ENCODE measurements at regions not wholly inside any gene's neighbourhood (a gene's known extent, or its start where the extent isn't known, plus 50 kb on each side); places are given as distances from the start of the nearest gene placed in this dataset.
A peak's percentile ranks its signal among the peaks of the same experiment; 100 is the strongest.
"Not testable (repeated sequence)": the region's sequence is repeated elsewhere in the genome, so short reads cannot be mapped to it uniquely, and the experiment has no call there.

- no peak for DNase-seq
These were observed 150.4 kb upstream of the NEGR1 start for GRCh38 chr1:72432645-72433267.

GRCh38 chr1:72431810-72432209 is 149.5 kb upstream of the NEGR1 start:
- DNase-seq: no peak

GRCh38 chr1:72428276-72428675 is 145.9 kb upstream of the NEGR1 start:
- not testable (repeated sequence) for DNase-seq

GRCh38 chr1:72419229-72419628 is 136.9 kb upstream of the NEGR1 start:
- DNase-seq: no peak

- DNase-seq: no peak
These were observed 129.9 kb upstream of the NEGR1 start for GRCh38 chr1:72412286-72412685.

- DNase-seq: no peak
These were observed 117.5 kb upstream of the NEGR1 start for GRCh38 chr1:72399807-72400206.

GRCh38 chr1:72397786-72398185 is 115.4 kb upstream of the NEGR1 start:
- DNase-seq: no peak

- no peak for DNase-seq
These were observed 112.1 kb upstream of the NEGR1 start for GRCh38 chr1:72394457-72394856.

GRCh38 chr1:72379072-72379471 is 96.7 kb upstream of the NEGR1 start:
- no peak for DNase-seq

- no peak for DNase-seq
These were observed 92.9 kb upstream of the NEGR1 start for GRCh38 chr1:72375226-72375625.

GRCh38 chr1:72371259-72372035 is 89.1 kb upstream of the NEGR1 start:
- DNase-seq: peak in 1 of 51 donors; percentile 0

GRCh38 chr1:72370836-72371235 is 88.5 kb upstream of the NEGR1 start:
- not testable (repeated sequence) for DNase-seq

GRCh38 chr1:72369069-72369757 is 86.9 kb upstream of the NEGR1 start:
- DNase-seq: no peak

- DNase-seq: no peak
These were observed 84.1 kb upstream of the NEGR1 start for GRCh38 chr1:72366466-72366865.

GRCh38 chr1:72365693-72366092 is 83.4 kb upstream of the NEGR1 start:
- no peak for DNase-seq

- DNase-seq: no peak
These were observed 80.2 kb upstream of the NEGR1 start for GRCh38 chr1:72362538-72362937.

- DNase-seq: no peak
These were observed 75.1 kb upstream of the NEGR1 start for GRCh38 chr1:72357411-72357810.

- no peak for DNase-seq
These were observed 73.6 kb upstream of the NEGR1 start for GRCh38 chr1:72355899-72356298.

GRCh38 chr1:72341661-72342060 is 59.3 kb upstream of the NEGR1 start:
- no peak for DNase-seq

GRCh38 chr1:72336776-72337175 is 54.4 kb upstream of the NEGR1 start:
- DNase-seq: no peak
